ENCODE measurements at regions not wholly inside any gene's neighbourhood (a gene's known extent, or its start where the extent isn't known, plus 50 kb on each side); places are given as distances from the start of the nearest gene placed in this dataset.

DNA sequence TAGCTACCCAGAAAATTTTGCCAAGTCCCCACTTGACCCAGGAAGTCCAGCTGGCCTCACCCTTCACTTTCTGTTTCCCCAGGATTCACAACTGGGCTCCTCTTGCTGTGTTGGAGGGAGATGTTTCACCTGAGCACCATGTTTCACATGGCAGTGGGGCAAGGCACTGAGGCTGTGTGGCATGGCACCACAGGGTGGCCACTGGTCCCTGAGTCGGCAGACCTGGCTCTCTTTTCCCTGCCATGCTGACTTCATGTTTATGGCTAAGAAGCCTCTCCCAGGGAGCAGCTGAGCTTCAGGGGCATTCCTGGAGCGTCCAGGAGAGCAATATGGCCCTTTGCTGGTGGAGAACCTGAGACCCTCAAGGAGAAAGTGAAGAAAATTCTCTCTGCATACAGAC is 266.9 kb downstream of the RPS24 start:
- ChIA-PET CTCF (interaction anchor here (0.6 to 2.5 kb wide), 4 partner anchors 70 to 253 kb away, joined by 3 to 15 read pairs (median 4); no protein-coding TSS in a partner anchor), POLR2A (no interaction called here)
- no peaks in the 10 kb centered on the region for H3K79me2 ChIP-seq (ENCODE audit: insufficient read depth)
- H3K9ac ChIP-seq = no peak overlapping the region
- peak overlapping the region in 1 of 2 experiments; percentile 99; a peak in 1 of 4 replicates for H3K27ac ChIP-seq (ENCODE audit: low read depth in 2 of 2, low read length in 1 of 2)
- H4K20me1 ChIP-seq (ENCODE audit: insufficient read depth) = no peaks in the 10 kb centered on the region
- DNase-seq = no peak
- H3K4me2 ChIP-seq = no peak overlapping the region
- H3K4me3 ChIP-seq (ENCODE audit: low read depth in 2 of 2, low read length in 1 of 2) = no peak overlapping the region
- H3K4me1 ChIP-seq (ENCODE audit: control insufficient read depth in 1 of 2, insufficient read depth in 2 of 2, low read depth in 1 of 2, low read length in 1 of 2) = peaks cover 20 to 51% of the 10 kb centered on the region in 2 experiments
- peaks cover 7% of the 10 kb centered on the region for H3F3A ChIP-seq (replicated peaks; ENCODE audit: insufficient read depth)
- no peaks in the 10 kb centered on the region for H3K9me2 ChIP-seq
- no peak overlapping the region for H2AFZ ChIP-seq (ENCODE audit: low read depth)
- H3K27me3 ChIP-seq (ENCODE audit: insufficient read depth) = no peaks in the 10 kb centered on the region
- no peaks in the 10 kb centered on the region for H3K9me3 ChIP-seq
- H3K36me3 ChIP-seq (replicated peaks in 1 of 2; ENCODE audit: control insufficient read depth in 1 of 2, insufficient read depth in 2 of 2, low read length in 1 of 2) = no peaks in the 10 kb centered on the region
- WGBS (ENCODE audit: low lambda C conversion rate) = 100% methylated on average over 1 of the region's 2 CpGs
- TF ChIP-seq EP300 (IDR thresholded peaks at IDR 0.05; ENCODE audit: borderline replicate concordance in 1 of 2, low read depth in 1 of 2, low read length in 1 of 2) (no peak), FOXM1 (IDR thresholded peaks at IDR 0.05; ENCODE audit: low read depth) (no peak), NFIC (IDR thresholded peaks at IDR 0.05; ENCODE audit: borderline replicate concordance) (no peak), ELF1 (IDR thresholded peaks at IDR 0.05) (no peak), RFX5 (IDR thresholded peaks at IDR 0.05; ENCODE audit: low read length) (no peak), FOXJ3 (CRISPR knock-in tag; IDR thresholded peaks at IDR 0.05) (no peak), GABPA (IDR thresholded peaks at IDR 0.05; ENCODE audit: low read depth) (no peak), SIN3A (IDR thresholded peaks at IDR 0.05; ENCODE audit: borderline replicate concordance, low read depth, low read length) (no peak), MEF2A (IDR thresholded peaks at IDR 0.05; ENCODE audit: borderline replicate concordance, low read depth) (no peak), RCOR1 (IDR thresholded peaks at IDR 0.05; ENCODE audit: low read length) (no peak), RXRA (IDR thresholded peaks at IDR 0.05; ENCODE audit: borderline replicate concordance, low read depth) (no peak), JUND (IDR thresholded peaks at IDR 0.05) (no peak), POLR2AphosphoS5 (IDR thresholded peaks at IDR 0.05; ENCODE audit: low read depth, low read length) (no peak), SMC3 (IDR thresholded peaks at IDR 0.05; ENCODE audit: low read depth, low read length) (no peak), CHD2 (IDR thresholded peaks at IDR 0.05; ENCODE audit: low read length, partially characterized antibody) (no peak), FOSL2 (IDR thresholded peaks at IDR 0.05; ENCODE audit: borderline replicate concordance, low read depth) (no peak)
- TF ChIP-seq, protein P1, sequence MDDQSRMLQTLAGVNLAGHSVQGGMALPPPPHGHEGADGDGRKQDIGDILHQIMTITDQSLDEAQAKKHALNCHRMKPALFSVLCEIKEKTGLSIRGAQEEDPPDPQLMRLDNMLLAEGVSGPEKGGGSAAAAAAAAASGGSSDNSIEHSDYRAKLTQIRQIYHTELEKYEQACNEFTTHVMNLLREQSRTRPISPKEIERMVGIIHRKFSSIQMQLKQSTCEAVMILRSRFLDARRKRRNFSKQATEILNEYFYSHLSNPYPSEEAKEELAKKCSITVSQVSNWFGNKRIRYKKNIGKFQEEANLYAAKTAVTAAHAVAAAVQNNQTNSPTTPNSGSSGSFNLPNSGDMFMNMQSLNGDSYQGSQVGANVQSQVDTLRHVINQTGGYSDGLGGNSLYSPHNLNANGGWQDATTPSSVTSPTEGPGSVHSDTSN (IDR thresholded peaks at IDR 0.05) = no peak
- TF ChIP-seq, protein P2, sequence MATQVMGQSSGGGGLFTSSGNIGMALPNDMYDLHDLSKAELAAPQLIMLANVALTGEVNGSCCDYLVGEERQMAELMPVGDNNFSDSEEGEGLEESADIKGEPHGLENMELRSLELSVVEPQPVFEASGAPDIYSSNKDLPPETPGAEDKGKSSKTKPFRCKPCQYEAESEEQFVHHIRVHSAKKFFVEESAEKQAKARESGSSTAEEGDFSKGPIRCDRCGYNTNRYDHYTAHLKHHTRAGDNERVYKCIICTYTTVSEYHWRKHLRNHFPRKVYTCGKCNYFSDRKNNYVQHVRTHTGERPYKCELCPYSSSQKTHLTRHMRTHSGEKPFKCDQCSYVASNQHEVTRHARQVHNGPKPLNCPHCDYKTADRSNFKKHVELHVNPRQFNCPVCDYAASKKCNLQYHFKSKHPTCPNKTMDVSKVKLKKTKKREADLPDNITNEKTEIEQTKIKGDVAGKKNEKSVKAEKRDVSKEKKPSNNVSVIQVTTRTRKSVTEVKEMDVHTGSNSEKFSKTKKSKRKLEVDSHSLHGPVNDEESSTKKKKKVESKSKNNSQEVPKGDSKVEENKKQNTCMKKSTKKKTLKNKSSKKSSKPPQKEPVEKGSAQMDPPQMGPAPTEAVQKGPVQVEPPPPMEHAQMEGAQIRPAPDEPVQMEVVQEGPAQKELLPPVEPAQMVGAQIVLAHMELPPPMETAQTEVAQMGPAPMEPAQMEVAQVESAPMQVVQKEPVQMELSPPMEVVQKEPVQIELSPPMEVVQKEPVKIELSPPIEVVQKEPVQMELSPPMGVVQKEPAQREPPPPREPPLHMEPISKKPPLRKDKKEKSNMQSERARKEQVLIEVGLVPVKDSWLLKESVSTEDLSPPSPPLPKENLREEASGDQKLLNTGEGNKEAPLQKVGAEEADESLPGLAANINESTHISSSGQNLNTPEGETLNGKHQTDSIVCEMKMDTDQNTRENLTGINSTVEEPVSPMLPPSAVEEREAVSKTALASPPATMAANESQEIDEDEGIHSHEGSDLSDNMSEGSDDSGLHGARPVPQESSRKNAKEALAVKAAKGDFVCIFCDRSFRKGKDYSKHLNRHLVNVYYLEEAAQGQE (IDR thresholded peaks at IDR 0.05; ENCODE audit: low read depth, low read length) = no peak
